BE2C (cell line): ENCODE measurements at regions not wholly inside any gene's neighbourhood (a gene's known extent, or its start where the extent isn't known, plus 50 kb on each side); places are given as distances from the start of the nearest gene placed in this dataset.

Experiments used
- DNase-seq: peaks from one replicate; pipeline ENCODE4 v3.0.0-alpha.2; 2020
- H3K27me3 ChIP-seq: fragments of 250-450 bp; sonication (Bioruptor Pico); 2 replicates; pipeline ENCODE4 v1.5.1; 2020; ENCODE audit warnings: mild to moderate bottlenecking
- H3K36me3 ChIP-seq: fragments of 250-450 bp; sonication (Bioruptor Pico); 2 replicates; pipeline ENCODE4 v1.5.1; 2020; ENCODE audit warnings: mild to moderate bottlenecking
- H3K4me1 ChIP-seq: fragments of 250-450 bp; sonication (Bioruptor Pico); 2 replicates; pipeline ENCODE4 v1.5.1; 2020
- H3K4me3 ChIP-seq: 2 replicates; pipeline ENCODE4 v1.5.1; 2011; ENCODE audit warnings: low read depth, low read length
- H3K9me3 ChIP-seq: fragments of 250-450 bp; sonication (Bioruptor Pico); 2 replicates; pipeline ENCODE4 v1.5.1; 2020
- TF ChIP-seq, protein P1 (sequence below): IDR thresholded peaks from 2 replicates; pipeline ENCODE4 v1.5.1; 2012; ENCODE audit warnings: mild to moderate bottlenecking, low read depth, low read length

DNA sequence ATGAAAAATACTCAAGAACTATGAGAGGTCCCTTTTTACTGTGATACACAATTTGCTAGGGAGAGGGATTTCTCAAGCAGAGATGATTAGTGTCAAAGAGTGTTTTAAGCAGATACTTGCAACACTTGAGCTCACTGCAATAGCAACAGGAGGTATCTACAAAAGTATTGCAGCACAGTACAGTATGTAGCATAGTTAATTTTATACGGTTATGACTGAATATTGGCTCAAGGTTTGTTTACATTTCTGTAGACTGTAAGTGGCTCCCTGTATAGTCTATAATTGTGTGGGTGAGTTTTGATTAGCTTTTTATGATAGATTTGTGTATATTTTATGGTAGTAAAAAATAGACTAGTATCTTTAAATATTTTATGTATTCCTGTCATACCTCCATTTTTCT is 1177.2 kb downstream of the TECRL start:
- DNase-seq: no peak

GRCh38 chr4:63226229-63226628 is 1183.0 kb downstream of the TECRL start:
- Histone ChIP-seq H3K4me1 (no peaks in the 10 kb centered on the region), H3K4me3 (no peak overlapping the region), H3K36me3 (no peaks in the 10 kb centered on the region), H3K9me3 (no peaks in the 10 kb centered on the region), H3K27me3 (no peaks in the 10 kb centered on the region)
- TF ChIP-seq, protein P1, sequence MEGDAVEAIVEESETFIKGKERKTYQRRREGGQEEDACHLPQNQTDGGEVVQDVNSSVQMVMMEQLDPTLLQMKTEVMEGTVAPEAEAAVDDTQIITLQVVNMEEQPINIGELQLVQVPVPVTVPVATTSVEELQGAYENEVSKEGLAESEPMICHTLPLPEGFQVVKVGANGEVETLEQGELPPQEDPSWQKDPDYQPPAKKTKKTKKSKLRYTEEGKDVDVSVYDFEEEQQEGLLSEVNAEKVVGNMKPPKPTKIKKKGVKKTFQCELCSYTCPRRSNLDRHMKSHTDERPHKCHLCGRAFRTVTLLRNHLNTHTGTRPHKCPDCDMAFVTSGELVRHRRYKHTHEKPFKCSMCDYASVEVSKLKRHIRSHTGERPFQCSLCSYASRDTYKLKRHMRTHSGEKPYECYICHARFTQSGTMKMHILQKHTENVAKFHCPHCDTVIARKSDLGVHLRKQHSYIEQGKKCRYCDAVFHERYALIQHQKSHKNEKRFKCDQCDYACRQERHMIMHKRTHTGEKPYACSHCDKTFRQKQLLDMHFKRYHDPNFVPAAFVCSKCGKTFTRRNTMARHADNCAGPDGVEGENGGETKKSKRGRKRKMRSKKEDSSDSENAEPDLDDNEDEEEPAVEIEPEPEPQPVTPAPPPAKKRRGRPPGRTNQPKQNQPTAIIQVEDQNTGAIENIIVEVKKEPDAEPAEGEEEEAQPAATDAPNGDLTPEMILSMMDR: no peak
- no peak for DNase-seq

More for the DNA sequence above, 1177.2 kb downstream of the TECRL start:
- no peaks in the 10 kb centered on the region for H3K27me3 ChIP-seq
- H3K4me1 ChIP-seq: no peaks in the 10 kb centered on the region
- no peaks in the 10 kb centered on the region for H3K36me3 ChIP-seq
- no peak overlapping the region for H3K4me3 ChIP-seq
- H3K9me3 ChIP-seq: no peaks in the 10 kb centered on the region
- TF ChIP-seq, protein P1: no peak

- Histone ChIP-seq H3K4me3 (no peak overlapping the region), H3K27me3 (no peaks in the 10 kb centered on the region), H3K4me1 (no peaks in the 10 kb centered on the region), H3K9me3 (no peaks in the 10 kb centered on the region), H3K36me3 (no peaks in the 10 kb centered on the region)
- TF ChIP-seq, protein P1: no peak
- DNase-seq: no peak
Measured at GRCh38 chr4:63222466-63222865, 1186.8 kb downstream of the TECRL start.

DNA sequence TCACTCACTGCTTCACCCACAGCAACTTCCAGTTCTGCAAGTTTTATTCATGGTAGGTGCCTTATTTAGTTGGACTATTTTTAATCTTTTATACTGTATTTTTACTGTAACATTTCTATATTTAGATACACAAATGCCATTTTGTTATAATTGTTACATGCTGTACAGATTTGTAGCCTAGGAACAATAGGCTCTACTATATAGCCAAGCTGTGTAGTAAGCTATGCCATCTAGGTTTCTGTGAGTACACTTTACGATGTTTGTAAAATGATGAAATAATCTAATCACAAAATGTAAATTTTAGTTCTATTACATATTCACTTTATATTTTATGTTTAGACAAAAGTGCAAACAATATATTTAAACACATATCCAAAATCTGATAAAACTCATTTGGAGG is 1187.8 kb downstream of the TECRL start:
- H3K4me3 ChIP-seq: no peak overlapping the region
- TF ChIP-seq, protein P1: no peak
- H3K27me3 ChIP-seq: no peaks in the 10 kb centered on the region
- DNase-seq: no peak
- no peaks in the 10 kb centered on the region for H3K4me1 ChIP-seq
- no peaks in the 10 kb centered on the region for H3K36me3 ChIP-seq
- no peaks in the 10 kb centered on the region for H3K9me3 ChIP-seq

GRCh38 chr4:63218856-63219255 is 1190.4 kb downstream of the TECRL start:
- H3K4me1 ChIP-seq: no peaks in the 10 kb centered on the region
- no peak for DNase-seq
- H3K9me3 ChIP-seq: no peaks in the 10 kb centered on the region
- H3K27me3 ChIP-seq: no peaks in the 10 kb centered on the region
- H3K36me3 ChIP-seq: no peaks in the 10 kb centered on the region
- H3K4me3 ChIP-seq: no peak overlapping the region
- TF ChIP-seq, protein P1: no peak

- Histone ChIP-seq H3K36me3 (no peaks in the 10 kb centered on the region), H3K4me1 (no peaks in the 10 kb centered on the region; the same call in 1 of the 2 replicates), H3K4me3 (no peak overlapping the region), H3K27me3 (no peaks in the 10 kb centered on the region), H3K9me3 (no peaks in the 10 kb centered on the region)
- no peak for DNase-seq
- TF ChIP-seq, protein P1: no peak
Measured at GRCh38 chr4:63214076-63214475, 1195.2 kb downstream of the TECRL start.
